Stimulated activated naive CD8-positive, alpha-beta T cell treated with anti-CD3 and anti-CD28 coated beads, Interleukin-15, Interleukin-2, amounts not matched to agents 100 U/mL and 50 U/mL, for 24 hours (primary cell): ENCODE measurements at regions not wholly inside any gene's neighbourhood (a gene's known extent, or its start where the extent isn't known, plus 50 kb on each side); places are given as distances from the start of the nearest gene placed in this dataset.

Source experiments
- ATAC-seq: fragments of 150-1000 bp; cut with Tn5 transposase; one replicate; pipeline ENCODE4 v1.10.0; 2021
- DNase-seq: peaks from one replicate; pipeline ENCODE4 v3.0.0; 2021

DNA sequence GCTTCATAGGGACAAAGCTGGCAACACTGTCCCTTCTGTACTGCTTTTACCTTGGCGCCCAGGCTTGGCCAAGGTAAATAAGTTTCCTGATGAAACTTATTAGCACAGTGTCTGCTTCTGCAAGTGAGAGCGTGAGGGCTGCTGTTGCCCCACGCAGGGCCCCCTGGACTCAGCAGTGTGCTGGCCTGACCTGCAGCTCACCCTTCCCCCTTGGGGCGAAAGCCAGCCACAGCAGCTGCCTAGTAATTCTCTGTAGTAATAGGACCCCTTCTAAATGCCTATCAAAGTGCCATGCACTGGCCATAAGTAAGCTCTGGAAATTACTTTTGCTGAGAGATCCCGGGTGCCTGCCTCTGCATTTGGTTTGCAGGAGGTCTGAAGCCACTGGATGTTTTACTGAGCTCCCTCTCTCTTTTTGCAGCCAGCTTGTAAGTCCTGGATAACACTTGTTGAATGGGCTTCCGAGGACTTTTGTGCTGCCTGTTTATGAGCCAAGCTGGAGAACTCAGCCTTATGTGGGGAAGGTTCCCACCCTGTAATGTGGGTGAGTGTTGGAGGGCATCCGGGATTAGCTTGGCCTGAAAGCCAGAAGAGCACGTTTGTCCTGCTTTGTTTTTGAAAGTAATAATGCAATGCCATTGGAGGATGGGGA lies 293.9 kb downstream of the C7orf25 start:
- ATAC-seq (no peak), DNase-seq (no peak)

DNA sequence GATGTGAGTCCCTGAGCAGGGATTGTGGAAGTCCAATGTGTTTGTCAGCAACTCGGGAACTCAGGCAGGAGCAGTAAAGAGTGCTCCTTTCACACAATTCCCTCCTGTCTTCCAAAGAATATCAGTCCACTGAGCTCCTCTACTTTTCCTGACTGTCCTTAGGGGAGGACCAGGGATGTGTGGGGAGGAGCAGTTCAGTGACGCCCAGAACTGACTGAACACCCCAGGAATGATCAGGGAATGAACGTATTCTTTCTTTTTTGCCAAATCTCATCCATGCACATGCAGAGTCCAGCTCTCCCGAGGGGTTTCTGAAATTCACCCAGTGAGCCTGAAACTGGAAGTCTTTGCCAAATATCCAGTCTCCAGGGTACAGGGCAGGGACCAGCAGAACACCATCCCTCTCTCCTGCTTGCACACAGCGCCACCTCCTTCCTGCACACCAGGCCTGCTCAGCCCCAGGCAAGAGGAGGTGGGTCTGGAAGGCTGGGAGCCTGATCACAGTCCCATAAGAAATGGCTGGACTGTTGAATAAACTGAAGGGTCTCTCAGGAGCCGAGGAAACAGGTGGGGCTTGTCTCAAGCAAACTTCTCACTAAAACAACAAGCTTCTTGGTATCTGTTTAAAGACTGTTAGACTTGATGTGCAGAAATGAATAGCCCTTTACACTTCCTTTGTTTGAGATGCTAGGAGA lies 294.7 kb downstream of the C7orf25 start:
- DNase-seq: no peak
- ATAC-seq: no peak

DNA sequence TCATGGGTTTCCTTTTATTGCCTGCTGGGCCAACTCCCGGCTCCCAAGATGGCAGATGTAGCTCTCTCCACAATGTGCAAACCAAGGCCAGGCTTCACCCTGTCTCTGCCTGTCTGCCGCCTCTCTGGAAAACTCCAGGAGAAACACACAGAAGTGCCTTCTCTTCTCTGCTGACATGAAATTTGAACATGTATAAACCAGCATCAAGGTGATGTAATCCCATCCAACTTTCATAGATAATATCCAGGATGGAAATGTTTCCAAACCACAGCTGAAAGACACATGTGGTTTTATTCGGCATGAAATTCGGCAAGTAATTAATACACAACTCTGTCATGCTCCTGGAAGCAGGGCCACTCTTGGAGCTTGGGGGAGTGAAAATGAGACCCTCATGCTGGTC lies 297.2 kb downstream of the C7orf25 start:
- DNase-seq (no peak), ATAC-seq (no peak)

DNA sequence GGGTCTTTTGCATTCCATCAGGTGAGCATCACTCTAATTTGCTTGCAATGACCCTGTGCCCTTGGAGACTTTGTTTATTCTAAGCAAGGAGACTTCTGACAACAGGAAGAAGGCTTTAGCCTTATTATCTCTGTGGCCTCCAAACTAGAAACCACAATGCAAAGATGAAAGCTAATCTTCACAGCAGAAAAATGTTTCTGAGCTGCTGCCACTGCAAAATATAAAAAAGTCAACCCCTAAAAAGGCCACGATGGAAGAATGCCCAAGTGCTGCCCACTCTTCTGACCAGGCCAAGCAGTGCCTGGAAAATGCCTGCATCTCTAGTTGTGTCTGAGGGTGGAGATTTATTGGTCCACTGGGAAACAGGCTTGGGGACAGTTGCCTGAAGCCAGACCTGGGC lies 299.9 kb downstream of the C7orf25 start:
- DNase-seq (no peak), ATAC-seq (no peak)

DNA sequence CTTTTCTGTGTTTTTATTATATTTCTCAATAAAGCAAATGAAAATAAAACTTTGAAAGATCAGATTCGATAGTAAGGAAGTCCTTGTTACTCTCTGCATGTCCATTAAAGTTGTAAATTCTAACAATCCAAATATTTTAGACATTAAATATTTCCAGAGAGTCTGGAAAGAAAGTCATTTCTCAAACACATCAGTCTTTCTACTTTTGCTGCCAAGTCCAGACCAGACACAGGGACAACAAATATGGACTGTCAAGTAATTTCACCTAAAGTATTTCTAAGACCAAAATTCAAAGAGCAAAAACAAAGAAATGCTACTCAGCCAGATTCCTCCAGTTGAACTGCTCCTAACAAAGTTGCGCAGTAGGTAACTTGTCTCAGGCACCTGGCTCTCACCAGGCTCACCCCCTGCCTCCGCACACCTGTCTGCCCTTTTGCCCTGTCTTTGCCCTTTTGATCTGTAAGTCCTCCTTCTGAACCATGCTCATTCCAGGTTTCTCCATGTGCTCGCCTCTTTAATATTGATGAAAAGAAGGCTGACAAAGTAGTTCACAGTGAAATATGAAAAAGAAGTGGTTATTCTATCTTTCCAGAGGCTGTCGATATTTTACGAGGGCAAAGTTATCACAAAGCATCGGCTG lies 300.5 kb downstream of the C7orf25 start:
- DNase-seq (no peak), ATAC-seq (no peak)

DNA sequence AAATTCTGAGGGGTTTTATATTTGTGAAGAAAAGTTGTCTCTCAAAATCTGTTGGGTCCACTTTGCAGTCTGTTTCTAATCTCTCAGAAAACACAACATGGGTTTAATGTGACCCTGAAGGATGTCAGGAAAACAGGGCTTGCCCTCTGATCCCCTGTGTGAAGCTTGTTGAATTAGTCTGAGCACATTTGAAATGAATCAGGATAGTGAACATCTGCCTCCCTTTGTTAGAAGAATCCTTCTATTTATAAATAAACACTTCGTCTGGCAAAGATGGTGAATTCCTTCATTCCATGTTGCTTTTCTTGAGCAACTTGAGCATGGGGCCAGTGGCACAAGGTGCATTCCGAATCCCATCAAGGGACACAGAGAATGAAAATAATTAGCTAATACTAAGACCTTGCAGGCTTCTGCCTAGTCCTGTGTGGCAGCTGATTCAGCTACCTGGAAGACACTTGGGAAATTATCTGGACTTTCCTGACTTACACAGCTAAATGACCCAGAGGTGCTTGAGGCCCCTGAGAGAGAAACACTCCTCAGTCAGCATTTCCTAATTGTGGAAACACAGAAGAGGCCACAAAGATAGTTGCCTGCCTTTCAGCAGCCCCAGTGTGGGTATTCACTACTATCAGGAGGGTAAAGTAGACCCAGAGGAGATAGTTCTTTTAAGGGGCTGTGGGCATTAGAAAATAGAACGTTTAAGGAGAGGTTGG lies 305.5 kb downstream of the C7orf25 start:
- DNase-seq (no peak), ATAC-seq (no peak)

DNA sequence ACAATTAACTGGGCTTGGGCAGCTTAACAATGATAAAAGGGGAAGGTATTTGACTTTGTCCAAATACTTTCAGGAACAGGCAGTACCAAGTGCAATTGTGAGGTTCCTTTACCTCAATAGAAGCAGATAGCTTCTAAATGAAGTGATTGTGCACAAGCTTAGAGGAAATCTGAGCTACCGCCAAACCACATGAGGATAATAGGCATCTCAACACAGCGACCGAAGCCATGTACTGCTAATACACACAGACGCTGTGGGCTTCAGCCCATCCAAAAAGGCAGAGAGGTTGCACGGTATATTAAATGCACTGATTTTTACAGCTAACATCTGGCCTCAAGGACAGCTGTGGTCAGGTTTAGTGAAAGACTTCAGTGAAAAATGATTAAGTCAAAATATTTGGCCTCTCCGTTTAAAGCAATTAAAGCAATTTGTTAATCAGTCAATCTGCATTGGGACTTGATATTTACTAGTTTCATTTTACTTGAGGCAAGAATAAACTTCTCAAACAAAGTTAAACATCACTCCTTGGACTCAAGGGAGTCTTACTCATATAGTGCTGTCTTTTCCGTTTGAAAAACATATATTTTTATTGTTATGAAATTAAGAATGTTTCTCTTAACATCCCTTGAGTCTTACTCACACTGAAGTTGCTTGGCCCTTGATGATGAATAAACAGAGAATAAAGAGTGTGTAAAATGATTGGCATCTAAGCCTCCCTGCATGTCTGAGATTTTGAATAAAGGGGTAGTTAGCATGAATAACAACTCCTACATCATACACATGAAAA lies 306.3 kb downstream of the C7orf25 start:
- DNase-seq: no peak
- no peak for ATAC-seq

DNA sequence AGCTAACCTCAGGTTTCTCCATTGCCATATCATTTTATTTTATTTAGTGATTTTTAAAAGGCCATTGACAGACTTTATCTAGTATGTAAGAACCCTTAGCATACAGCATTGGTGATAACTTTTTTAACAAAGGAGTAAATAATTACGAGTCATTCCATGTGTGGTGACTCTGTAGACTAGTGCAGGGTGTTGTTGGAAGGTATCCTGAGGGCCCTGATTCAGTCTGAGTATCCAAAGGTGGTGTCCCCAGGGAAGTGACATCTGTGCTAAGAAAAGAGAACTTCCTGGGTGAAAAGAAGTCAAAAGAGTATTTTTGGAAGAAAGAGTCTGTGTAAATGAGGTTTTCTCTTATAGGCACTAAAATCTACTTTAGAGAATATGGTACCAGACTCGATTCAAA lies 308.4 kb downstream of the C7orf25 start:
- DNase-seq (no peak), ATAC-seq (no peak)

DNA sequence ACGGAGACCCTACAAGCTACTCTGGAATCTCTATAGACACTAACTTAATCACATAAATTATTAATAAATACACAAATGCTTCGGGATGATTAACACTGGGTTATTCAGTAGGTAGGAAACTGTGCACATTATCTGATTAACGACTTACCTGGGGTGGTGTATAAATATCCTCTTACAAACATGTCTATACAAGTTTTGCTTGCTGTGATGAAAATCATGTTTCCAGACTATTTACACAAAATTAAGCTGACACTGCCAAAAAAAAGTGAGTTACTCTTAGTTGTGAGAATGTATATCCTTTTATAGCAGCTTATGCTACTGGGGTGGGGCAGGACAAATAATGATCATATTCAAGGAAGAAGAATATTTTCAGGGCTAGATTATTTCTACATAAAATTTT lies 314.6 kb downstream of the C7orf25 start:
- ATAC-seq (no peak), DNase-seq (no peak)

DNA sequence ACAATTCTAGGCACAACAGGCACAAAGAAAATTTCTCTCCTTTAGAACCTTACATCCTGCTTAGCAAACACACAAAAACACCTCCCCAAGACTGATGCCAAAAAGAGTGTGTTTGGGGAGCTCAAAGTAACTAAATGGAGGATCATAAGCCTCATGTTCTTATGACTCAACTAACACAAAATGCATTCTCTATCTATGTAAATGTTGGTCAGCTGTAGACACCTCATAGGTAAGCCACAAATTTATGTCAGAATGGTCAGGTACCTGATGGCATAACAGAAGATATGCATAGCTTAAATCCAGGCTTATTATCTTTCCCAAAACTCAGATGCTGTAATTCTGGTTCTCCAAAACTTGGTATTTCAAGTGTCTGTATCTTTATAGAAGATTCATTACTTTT lies 315.1 kb downstream of the C7orf25 start:
- DNase-seq: no peak
- no peak for ATAC-seq

DNA sequence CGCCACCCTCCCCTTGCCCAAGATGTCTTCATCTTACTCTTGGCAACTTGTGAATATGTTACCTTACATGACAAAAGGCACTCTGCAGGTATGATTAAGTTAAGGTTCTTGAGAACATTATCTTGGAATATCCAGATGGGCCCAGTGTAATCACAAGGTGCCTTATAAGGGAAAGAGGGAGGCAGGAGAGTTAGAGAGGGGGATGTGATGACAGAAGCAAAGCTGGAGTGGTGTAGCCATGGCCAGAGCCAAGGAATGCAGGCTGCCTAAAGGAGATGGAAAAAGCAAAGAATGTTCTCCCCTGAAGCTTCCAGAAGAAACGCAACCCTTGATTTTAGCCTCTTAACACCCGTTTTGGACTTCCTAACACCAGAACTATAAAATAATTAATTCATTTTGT lies 318.0 kb downstream of the C7orf25 start:
- ATAC-seq: no peak

DNA sequence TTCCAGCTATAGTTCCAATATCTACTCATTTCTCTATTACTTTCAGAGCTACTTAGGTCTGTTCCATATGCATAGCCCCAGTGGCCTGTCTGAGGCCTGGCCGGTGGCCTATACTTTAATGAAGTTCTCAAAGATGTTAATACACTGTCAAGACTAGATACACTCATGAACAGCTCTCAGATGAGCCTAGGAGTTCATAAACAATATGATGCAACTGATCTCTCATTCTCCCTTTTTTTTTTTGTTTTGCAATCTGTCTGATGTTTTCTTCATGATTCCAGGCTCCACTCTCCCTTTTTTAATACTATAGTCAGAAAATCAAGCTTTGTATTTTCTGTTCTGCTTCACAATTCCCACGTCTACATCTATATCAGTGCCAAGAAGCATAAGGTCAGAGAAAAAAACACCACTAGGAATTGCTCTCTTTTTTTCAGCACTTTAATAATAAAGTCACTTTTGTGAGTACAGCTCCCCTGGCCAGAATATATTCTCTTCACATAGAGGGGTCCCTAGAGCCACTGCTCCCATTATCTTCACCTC lies 321.0 kb downstream of the C7orf25 start:
- DNase-seq: no peak
- ATAC-seq: no peak

More for the DNA sequence above, 318.0 kb downstream of the C7orf25 start:
- no peak for DNase-seq

DNA sequence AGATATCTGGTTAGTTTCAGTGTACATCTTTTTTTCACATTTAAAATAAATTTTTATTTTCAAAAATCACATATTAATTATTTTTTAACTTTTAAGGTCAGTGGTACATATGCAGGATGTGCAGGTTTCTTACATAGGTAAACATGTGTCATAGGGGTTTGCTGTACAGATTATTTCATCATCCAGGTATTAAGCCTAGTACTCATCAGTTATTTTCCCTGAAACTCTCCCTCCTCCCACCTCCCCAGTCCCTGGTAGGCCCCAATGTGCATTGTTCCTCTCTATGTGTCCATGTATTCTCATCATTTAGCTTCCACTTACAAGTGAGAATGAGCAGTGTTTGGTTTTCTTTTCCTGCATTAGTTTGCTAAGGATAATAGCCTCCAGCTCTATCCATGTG lies 323.0 kb downstream of the C7orf25 start:
- DNase-seq (no peak), ATAC-seq (no peak)

DNA sequence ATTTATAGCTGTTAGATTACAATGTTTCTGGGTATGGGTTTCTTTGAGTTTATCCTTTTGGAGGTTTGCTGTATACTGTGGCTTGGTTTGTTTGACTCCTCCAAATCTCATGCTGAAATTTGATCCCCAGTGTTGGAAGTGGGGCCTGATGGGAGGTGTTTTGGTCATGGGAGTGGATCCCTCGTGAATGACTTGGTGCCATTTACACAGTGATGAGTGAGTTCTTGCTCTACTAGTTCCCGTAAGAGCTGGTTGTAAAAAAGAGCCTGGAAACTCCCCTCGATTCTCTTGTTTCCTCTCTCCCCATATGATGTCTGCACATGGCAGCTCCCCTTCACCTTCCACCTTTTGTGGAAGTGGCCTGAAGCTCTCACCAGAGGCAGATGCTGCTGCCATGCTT lies 324.1 kb downstream of the C7orf25 start:
- ATAC-seq (no peak), DNase-seq (no peak)

DNA sequence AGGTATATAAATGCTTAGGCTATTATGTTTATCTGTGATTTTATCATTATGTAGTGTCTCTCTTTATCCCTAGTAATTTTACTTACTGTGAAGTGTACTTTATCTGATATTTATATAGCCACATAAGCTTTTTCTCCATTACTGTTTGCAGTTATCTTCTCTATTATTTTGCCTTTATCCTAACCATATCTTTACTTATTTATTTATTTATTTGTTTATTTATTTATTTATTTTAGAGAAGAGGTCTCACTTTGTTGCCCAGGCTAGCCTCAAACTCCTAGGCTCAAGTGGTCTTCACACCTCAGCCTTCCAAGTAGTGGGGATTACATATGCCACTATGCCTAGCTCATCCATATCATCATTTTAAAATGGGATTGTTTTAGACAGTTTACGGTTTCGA lies 331.8 kb downstream of the C7orf25 start:
- no peak for DNase-seq
- no peak for ATAC-seq

DNA sequence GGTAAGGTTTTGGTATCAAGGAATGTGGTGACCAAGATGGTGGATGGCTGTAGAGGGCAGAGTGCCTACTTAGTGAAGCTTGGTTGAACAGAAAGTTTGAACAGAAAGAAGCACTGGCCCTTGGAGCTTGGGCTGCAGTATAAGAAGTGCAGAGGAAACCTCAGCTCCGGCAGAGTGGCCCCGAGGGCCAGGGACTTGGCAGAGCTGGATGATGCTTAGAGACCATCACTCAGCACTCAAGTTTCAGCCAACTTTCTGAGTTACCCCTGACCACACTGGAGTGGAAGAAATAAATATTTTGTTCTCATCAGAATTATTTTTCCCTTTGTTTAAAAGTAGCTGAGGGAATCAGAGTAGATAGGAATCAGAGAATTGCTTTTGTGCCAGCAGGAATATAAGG lies 336.7 kb downstream of the C7orf25 start:
- ATAC-seq: no peak
- DNase-seq: no peak

DNA sequence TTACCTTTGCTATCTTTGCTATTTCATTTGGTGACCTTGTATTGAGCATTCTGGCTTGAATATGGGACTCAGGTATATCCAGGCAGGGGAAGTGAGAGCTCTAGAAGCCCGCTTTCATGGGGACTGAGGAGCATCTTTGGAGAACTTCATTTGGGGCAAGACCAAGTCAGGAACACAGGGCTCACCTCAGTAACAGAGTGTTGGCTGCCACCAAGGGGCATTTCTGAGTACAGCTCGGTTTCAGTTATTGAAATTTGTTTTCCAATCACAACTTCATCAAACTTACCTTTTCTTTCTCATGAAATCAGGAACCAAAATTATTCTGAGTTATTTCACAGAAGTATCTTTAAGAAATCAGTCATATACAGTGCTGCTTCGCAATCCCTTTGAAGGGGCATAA lies 337.2 kb downstream of the C7orf25 start:
- no peak for ATAC-seq
- DNase-seq: no peak

DNA sequence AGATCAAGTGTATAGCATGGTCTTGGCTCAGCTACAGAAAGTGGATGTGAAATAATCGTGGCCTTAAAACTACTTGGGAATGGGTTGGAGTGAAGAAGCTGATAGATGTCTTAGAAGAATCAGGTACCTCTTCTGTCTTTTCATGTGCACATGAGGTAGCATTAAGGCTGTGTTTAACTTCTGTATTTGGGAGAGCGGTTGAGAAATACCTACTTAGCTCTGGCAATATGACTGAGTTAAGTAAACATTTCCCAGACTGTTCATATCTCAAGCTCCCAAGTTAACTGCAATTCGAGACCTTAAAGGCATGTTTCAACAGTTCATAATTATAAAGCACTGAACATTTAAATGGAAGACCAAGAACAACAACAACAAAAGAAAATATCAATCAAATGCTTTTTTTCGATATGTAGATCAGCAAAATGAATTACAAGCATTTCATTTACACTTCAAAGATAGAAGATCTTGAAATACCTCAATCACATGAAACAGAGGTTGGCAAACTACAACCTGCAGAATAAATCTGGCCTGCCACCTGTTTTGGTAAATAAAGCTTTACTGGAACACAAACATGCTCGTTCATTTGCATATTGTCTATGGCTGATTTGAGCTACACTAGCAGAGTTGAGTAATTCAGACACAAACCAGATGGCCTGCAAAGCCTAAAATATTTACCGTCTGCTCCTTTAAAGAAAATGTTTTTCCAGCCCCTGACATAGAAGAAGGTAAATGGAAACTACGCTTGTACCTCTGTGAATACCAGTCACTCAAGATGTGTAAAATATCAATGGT lies 337.1 kb upstream of the GLI3 start:
- DNase-seq (no peak), ATAC-seq (no peak)

DNA sequence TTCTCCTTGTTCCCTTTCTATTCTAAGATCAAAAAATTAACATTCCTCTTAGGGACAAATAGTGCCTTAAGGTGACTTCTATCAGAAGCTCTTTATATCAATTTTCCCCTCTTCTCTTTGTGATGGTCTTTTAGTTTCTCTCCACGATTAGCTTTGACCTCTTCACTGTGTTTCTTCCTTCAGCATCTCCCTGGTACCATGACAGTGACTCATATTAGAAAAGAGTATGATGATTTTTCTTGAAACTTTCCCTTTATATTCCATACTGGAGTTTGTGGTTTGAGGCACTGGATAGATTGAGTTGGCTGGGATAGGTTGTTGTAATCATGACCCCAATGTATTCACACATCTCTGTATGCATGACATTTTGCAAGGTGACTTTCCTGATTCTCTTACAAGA lies 335.6 kb upstream of the GLI3 start:
- ATAC-seq: no peak

DNA sequence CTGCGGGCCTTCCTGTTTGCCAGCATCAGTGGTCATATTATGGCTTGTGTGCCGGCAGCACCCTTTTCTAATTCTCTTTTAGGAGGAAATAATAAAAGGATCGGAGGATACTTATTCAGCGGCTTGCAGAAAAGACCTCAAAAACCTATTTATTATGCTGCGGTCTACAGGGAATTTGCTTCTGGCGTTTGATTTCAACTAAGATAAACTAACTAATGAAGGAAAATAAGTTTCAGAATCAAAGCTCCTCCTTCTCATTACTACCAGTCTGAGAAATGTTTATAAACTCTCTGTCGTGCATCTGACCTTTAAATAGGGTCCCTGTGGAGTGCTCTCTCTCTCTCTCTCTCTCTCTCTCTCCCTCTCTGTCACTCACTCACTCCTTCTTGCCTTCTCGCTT lies 335.0 kb upstream of the GLI3 start:
- no peak for DNase-seq
- no peak for ATAC-seq

More for the DNA sequence above, 335.6 kb upstream of the GLI3 start:
- DNase-seq: no peak

DNA sequence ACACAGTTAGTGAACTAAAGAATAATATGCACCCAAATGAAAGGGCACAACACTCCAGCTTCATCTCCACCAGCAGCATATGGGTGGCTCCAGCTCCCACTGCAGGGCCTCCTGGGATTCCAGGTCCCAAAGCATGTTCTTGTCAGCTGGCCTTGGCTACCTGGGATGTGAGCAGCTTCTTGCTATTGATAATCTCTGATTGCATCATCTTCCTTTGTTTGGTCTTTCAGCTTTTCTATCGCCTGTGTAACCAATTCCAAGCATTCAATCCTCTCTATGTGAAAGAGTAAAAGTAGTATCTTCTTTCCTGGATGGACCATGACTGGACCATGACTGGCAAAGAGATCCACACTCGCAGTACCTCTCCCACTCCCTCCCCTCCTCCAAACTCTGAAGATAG lies 333.9 kb upstream of the GLI3 start:
- no peak for DNase-seq
- no peak for ATAC-seq
